GM18519 (cell line): ENCODE measurements at regions not wholly inside any gene's neighbourhood (a gene's known extent, or its start where the extent isn't known, plus 50 kb on each side); places are given as distances from the start of the nearest gene placed in this dataset.
"Not testable (repeated sequence)": the region's sequence is repeated elsewhere in the genome, so short reads cannot be mapped to it uniquely, and the experiment has no call there.

Experiments used
- ATAC-seq: cut with Tn5 transposase; IDR thresholded peaks from one replicate; pipeline ENCODE4 v1.9.1; 2021; ENCODE audit warnings: mild to moderate bottlenecking, moderate library complexity; ENCODE audit not compliant: unreplicated experiment, low FRiP score

GRCh38 chr2:209260281-209260680, 163.6 kb upstream of the MAP2 start:
- ATAC-seq = no peak

GRCh38 chr2:209261366-209262053, 162.3 kb upstream of the MAP2 start:
- ATAC-seq = not testable (repeated sequence)

- ATAC-seq = no peak
These were observed 154.8 kb upstream of the MAP2 start for GRCh38 chr2:209269024-209269423.

GRCh38 chr2:209276000-209276399, 147.8 kb upstream of the MAP2 start:
- no peak for ATAC-seq

- no peak for ATAC-seq
These were observed 146.4 kb upstream of the MAP2 start for GRCh38 chr2:209277444-209277843.

- ATAC-seq = no peak
These were observed 125.2 kb upstream of the MAP2 start for GRCh38 chr2:209298601-209299000.

GRCh38 chr2:209299478-209299877, 124.4 kb upstream of the MAP2 start:
- ATAC-seq = not testable (repeated sequence)

- ATAC-seq = not testable (repeated sequence)
These were observed 123.1 kb upstream of the MAP2 start for GRCh38 chr2:209300766-209301165.

- ATAC-seq = no peak
These were observed 118.8 kb upstream of the MAP2 start for GRCh38 chr2:209305026-209305425.

- ATAC-seq = no peak
These were observed 118.1 kb upstream of the MAP2 start for GRCh38 chr2:209305746-209306196.

GRCh38 chr2:209307161-209308001, 116.5 kb upstream of the MAP2 start:
- no peak for ATAC-seq

GRCh38 chr2:209308415-209308814, 115.4 kb upstream of the MAP2 start:
- ATAC-seq = no peak

GRCh38 chr2:209311948-209312347, 111.9 kb upstream of the MAP2 start:
- no peak for ATAC-seq

- not testable (repeated sequence) for ATAC-seq
These were observed 111.4 kb upstream of the MAP2 start for GRCh38 chr2:209312450-209312849.

- ATAC-seq = no peak
These were observed 109.2 kb upstream of the MAP2 start for GRCh38 chr2:209314653-209315052.

GRCh38 chr2:209316141-209316540, 107.7 kb upstream of the MAP2 start:
- no peak for ATAC-seq

- ATAC-seq = no peak
These were observed 102.8 kb upstream of the MAP2 start for GRCh38 chr2:209321076-209321475.

GRCh38 chr2:209321581-209321980, 102.3 kb upstream of the MAP2 start:
- ATAC-seq = no peak

- ATAC-seq = no peak
These were observed 101.8 kb upstream of the MAP2 start for GRCh38 chr2:209322041-209322440.

GRCh38 chr2:209322905-209323512, 100.8 kb upstream of the MAP2 start:
- ATAC-seq = no peak

- no peak for ATAC-seq
These were observed 100.1 kb upstream of the MAP2 start for GRCh38 chr2:209323738-209324137.
